NT2/D1 (cell line): ENCODE measurements at regions not wholly inside any gene's neighbourhood (a gene's known extent, or its start where the extent isn't known, plus 50 kb on each side); places are given as distances from the start of the nearest gene placed in this dataset.

Source experiments
- SUZ12 ChIP-seq: IDR thresholded peaks from 2 replicates; pipeline ENCODE4 v1.6.1; 2011; ENCODE audit not compliant: insufficient read length, insufficient read depth; ENCODE audit errors: extremely low read depth
- YY1 ChIP-seq: IDR thresholded peaks from 2 replicates; pipeline ENCODE4 v1.6.1; 2011; ENCODE audit not compliant: insufficient read length, insufficient read depth
- ZNF274 ChIP-seq: IDR thresholded peaks from 2 replicates; pipeline ENCODE4 v1.6.1; 2011; ENCODE audit warnings: mild to moderate bottlenecking, low read depth, low read length

GRCh38 chrX:63458981-63459380 lies 107.8 kb upstream of the SPIN4 start:
- TF ChIP-seq YY1 = no peak
- no peak for TF ChIP-seq ZNF274
- no peak for TF ChIP-seq SUZ12
